NT2/D1 (cell line): ENCODE measurements at regions not wholly inside any gene's neighbourhood (a gene's known extent, or its start where the extent isn't known, plus 50 kb on each side); places are given as distances from the start of the nearest gene placed in this dataset.

Experiments used
- DNase-seq: peaks from one replicate; pipeline ENCODE4 v3.0.0-alpha.2; 2011; ENCODE audit warnings: low read depth, low spot score
- H3K27me3 ChIP-seq: 2 replicates; pipeline ENCODE4 v1.6.0; 2011; ENCODE audit warnings: mild to moderate bottlenecking; ENCODE audit not compliant: insufficient read length, insufficient read depth
- H3K36me3 ChIP-seq: 2 replicates; pipeline ENCODE4 v1.6.1; 2011; ENCODE audit warnings: mild to moderate bottlenecking, low read length, mixed read lengths; ENCODE audit not compliant: insufficient read depth, insufficient read length
- H3K4me1 ChIP-seq: 2 replicates; pipeline ENCODE4 v1.5.1; 2011; ENCODE audit not compliant: insufficient read depth, insufficient read length
- H3K4me3 ChIP-seq: 2 replicates; pipeline ENCODE4 v1.5.1; 2011; ENCODE audit warnings: low read depth; ENCODE audit not compliant: insufficient read length
- H3K9ac ChIP-seq: 2 replicates; pipeline ENCODE4 v1.6.0; 2011; ENCODE audit warnings: low read depth; ENCODE audit not compliant: insufficient read length
- H3K9me3 ChIP-seq: 2 replicates; pipeline ENCODE4 v1.5.1; 2011; ENCODE audit warnings: mild to moderate bottlenecking, low read length; ENCODE audit not compliant: insufficient read depth
- SUZ12 ChIP-seq: IDR thresholded peaks from 2 replicates; pipeline ENCODE4 v1.6.1; 2011; ENCODE audit not compliant: insufficient read length, insufficient read depth; ENCODE audit errors: extremely low read depth
- YY1 ChIP-seq: IDR thresholded peaks from 2 replicates; pipeline ENCODE4 v1.6.1; 2011; ENCODE audit not compliant: insufficient read length, insufficient read depth
- ZNF274 ChIP-seq: IDR thresholded peaks from 2 replicates; pipeline ENCODE4 v1.6.1; 2011; ENCODE audit warnings: mild to moderate bottlenecking, low read depth, low read length

GRCh38 chr4:137075586-137075985, 456.7 kb downstream of the PCDH18 start:
- TF ChIP-seq ZNF274, result no peak
- no peak for TF ChIP-seq YY1
- no peak for TF ChIP-seq SUZ12

GRCh38 chr4:137070614-137071013, 461.7 kb downstream of the PCDH18 start:
- Histone ChIP-seq H3K4me1 (no peaks in the 10 kb centered on the region), H3K36me3 (no peaks in the 10 kb centered on the region), H3K4me3 (no peak overlapping the region), H3K9ac (no peak overlapping the region), H3K9me3 (peaks cover 3% of the 10 kb centered on the region; the same call in 1 of the 2 replicates), H3K27me3 (no peaks in the 10 kb centered on the region)
- TF ChIP-seq ZNF274 (no peak), YY1 (no peak), SUZ12 (no peak)
- no peak for DNase-seq

More at GRCh38 chr4:137075586-137075985, 456.7 kb downstream of the PCDH18 start:
- Histone ChIP-seq H3K9ac (no peak overlapping the region), H3K4me1 (no peaks in the 10 kb centered on the region), H3K27me3 (no peaks in the 10 kb centered on the region), H3K9me3 (peaks cover 6% of the 10 kb centered on the region; the same call in 1 of the 2 replicates), H3K36me3 (no peaks in the 10 kb centered on the region), H3K4me3 (no peak overlapping the region)
- DNase-seq, result no peak

GRCh38 chr4:137069473-137069872, 462.8 kb downstream of the PCDH18 start:
- Histone ChIP-seq H3K9me3 (peaks cover 3% of the 10 kb centered on the region; the same call in 1 of the 2 replicates), H3K9ac (no peak overlapping the region), H3K27me3 (no peaks in the 10 kb centered on the region), H3K36me3 (no peaks in the 10 kb centered on the region), H3K4me3 (no peak overlapping the region), H3K4me1 (no peaks in the 10 kb centered on the region)
- DNase-seq, result no peak
- TF ChIP-seq SUZ12 (no peak), YY1 (no peak), ZNF274 (no peak)

GRCh38 chr4:137067735-137068134, 464.6 kb downstream of the PCDH18 start:
- H3K4me3 ChIP-seq, result no peak overlapping the region
- no peak for DNase-seq
- H3K36me3 ChIP-seq, result no peaks in the 10 kb centered on the region
- no peaks in the 10 kb centered on the region for H3K4me1 ChIP-seq
- TF ChIP-seq ZNF274 (no peak), YY1 (no peak), SUZ12 (no peak)
- no peaks in the 10 kb centered on the region for H3K27me3 ChIP-seq
- peaks cover 3% of the 10 kb centered on the region; the same call in 1 of the 2 replicates for H3K9me3 ChIP-seq
- H3K9ac ChIP-seq, result no peak overlapping the region

- H3K9me3 ChIP-seq, result peaks cover 3% of the 10 kb centered on the region; the same call in 1 of the 2 replicates
- no peak overlapping the region for H3K4me3 ChIP-seq
- DNase-seq, result no peak
- no peaks in the 10 kb centered on the region for H3K36me3 ChIP-seq
- H3K9ac ChIP-seq, result no peak overlapping the region
- no peaks in the 10 kb centered on the region for H3K4me1 ChIP-seq
- TF ChIP-seq SUZ12 (no peak), ZNF274 (no peak), YY1 (no peak)
- no peaks in the 10 kb centered on the region for H3K27me3 ChIP-seq
These were observed 467.0 kb downstream of the PCDH18 start for GRCh38 chr4:137065311-137065710.

- H3K9ac ChIP-seq, result no peak overlapping the region
- TF ChIP-seq ZNF274, result no peak
- TF ChIP-seq SUZ12, result no peak
- TF ChIP-seq YY1, result no peak
- H3K27me3 ChIP-seq, result no peaks in the 10 kb centered on the region
- H3K4me3 ChIP-seq, result no peak overlapping the region
- H3K4me1 ChIP-seq, result no peaks in the 10 kb centered on the region
- no peaks in the 10 kb centered on the region for H3K9me3 ChIP-seq
- DNase-seq, result no peak
- H3K36me3 ChIP-seq, result no peaks in the 10 kb centered on the region
These were observed 468.3 kb downstream of the PCDH18 start for GRCh38 chr4:137063961-137064360.

GRCh38 chr4:137043184-137043583, 489.1 kb downstream of the PCDH18 start:
- H3K9ac ChIP-seq, result no peak overlapping the region
- TF ChIP-seq SUZ12 (no peak), ZNF274 (no peak), YY1 (no peak)
- no peak for DNase-seq
- no peaks in the 10 kb centered on the region for H3K4me1 ChIP-seq
- no peaks in the 10 kb centered on the region for H3K36me3 ChIP-seq
- no peaks in the 10 kb centered on the region for H3K27me3 ChIP-seq
- no peak overlapping the region for H3K4me3 ChIP-seq
- H3K9me3 ChIP-seq, result no peaks in the 10 kb centered on the region
